Pons (tissue), 1 donor: ENCODE measurements at regions not wholly inside any gene's neighbourhood (a gene's known extent, or its start where the extent isn't known, plus 50 kb on each side); places are given as distances from the start of the nearest gene placed in this dataset.
A peak's percentile ranks its signal among the peaks of the same experiment; 100 is the strongest.

Source experiments
- DNase-seq: peaks from one replicate; pipeline ENCODE4 v3.0.0-alpha.2; 2016; ENCODE audit warnings: low spot score

DNA sequence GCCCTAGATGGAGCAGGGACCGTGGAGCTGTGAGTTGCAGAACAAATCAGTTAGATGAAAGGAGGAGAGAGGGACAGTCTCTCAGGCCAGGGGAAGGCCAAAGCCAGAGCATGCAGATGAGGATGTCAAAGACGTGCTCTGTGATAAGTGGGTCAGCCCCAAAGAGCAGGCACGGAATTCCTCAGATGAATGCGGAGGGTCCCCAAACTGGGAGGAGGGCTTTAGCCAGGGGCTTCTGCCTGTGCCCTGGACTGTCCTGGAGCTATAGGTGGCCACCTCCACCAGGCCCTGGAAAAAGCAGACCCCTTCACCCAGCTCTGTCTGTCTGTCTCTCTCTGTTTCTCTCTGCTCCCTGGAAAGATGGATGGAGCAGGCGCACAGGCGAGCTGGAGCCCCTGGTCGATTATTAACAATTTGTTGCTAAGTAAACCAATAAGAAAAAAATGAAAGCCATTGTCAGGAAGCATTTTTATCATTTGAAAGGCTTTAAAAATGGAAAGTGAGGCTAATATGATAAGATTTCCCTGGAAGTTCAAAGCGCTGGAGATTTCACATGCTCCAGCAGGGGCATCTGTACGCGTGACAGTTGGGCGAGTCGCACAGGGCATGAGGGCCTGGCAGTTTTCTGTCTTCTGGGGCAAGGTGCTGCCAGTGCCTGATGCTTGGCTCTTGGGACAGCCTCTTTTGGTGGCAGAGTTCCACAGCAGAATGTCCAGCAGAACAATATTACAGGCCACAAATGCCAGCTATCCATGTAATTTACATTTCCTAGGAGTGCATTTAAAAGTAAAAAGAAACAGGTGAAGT lies 241.0 kb downstream of the GLI2 start:
- DNase-seq: no peak

DNA sequence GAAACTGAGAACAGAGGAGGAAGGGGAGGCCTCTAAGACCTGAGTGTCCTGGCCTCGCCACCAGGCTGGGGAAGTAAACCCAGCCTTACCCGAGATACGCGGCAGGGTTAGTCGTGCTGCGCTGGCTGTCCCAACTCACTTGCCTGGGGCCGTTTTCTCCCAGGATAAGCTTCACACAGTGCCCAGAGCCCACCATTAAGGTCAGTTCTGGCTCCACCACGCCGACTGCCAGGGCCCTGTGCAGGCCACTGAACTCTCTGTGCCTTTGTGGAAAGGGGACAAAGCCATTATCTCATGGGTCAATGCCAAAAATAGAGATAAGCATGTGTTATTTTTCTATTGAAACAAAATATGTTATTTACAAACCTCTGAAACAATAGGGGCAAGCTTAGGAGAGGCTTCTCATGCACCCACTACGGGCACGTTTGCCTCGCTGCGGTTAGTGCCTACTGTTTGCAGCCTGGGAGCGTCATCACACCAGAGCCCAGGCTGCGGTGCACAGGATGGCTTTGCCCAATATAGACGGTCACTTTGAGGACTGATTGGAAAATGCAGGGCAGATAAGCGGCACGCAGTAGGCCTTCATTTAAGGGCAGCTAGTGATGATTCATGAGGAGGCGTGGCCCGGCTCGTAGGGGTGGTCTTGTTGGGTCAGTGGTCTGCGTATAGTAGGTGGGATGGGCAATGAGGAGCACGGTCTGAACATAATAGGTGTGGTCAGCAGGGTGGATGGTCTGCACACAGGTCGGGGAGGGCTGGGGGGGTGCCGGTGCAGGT lies 242.1 kb downstream of the GLI2 start:
- no peak for DNase-seq

DNA sequence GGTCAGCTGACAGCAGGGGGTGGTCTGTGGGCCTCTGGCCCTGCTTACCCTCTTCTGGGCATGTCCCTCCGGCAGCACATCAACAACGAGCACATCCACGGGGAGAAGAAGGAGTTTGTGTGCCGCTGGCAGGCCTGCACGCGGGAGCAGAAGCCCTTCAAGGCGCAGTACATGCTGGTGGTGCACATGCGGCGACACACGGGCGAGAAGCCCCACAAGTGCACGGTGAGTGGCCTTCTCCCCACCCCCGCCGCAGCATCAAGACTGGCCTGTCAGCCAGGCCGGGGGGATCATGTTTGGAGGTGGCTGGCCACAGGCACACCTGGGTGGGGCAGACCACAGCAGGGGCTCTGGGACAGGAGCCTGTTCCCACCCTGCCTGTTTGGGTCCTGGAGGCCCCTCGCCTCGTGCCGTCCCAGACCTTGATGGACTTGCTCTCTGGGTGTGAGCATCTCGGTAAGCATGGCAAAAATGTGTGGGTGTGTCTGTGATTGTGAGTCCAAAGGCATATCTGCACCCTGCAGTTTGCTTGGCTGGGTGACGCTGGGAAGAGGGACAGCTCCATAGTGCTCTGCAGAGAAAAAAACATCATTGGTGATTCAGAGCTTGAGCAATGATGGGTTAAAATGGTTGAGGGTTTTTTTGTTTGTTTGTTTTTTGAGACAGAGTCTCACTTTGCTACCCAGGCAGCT lies 242.8 kb downstream of the GLI2 start:
- DNase-seq: no peak

DNA sequence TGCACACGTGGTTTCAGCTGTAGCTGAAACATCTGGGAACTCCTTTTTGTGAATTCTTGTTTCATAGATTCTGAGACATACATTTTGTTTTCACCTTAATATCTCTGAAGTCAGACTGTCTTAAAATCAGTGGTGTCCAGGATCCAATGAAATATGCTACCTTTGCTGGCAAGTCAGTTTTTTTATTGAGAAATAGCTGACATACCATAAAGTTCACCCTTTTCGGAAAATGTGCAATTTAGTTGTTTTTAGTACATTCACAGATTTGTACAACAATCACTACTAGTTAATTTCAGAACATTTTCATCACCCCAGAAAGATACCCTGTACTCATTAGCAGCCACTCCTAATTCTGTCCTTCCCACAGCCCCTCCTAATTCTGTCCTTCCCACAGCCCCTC lies 243.7 kb downstream of the GLI2 start:
- DNase-seq: no peak

DNA sequence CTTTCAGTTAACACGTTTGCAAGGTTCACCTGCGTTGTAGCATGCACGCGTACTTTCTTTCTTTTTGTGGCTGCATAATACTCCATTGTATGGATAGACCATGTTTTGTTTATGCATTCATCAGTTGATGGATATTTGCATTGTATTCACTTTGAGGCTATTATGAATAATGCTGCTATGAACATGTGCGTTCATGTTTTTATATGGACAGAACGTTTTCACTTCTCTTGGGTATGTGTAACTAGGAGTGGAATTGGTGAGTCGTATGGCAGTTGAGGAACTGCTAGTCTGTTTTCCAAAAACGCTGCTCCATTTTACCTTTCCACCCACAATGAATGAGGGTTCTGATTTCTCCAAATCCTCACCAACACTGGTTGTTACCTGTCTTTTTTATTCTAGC lies 244.3 kb downstream of the GLI2 start:
- DNase-seq: no peak

DNA sequence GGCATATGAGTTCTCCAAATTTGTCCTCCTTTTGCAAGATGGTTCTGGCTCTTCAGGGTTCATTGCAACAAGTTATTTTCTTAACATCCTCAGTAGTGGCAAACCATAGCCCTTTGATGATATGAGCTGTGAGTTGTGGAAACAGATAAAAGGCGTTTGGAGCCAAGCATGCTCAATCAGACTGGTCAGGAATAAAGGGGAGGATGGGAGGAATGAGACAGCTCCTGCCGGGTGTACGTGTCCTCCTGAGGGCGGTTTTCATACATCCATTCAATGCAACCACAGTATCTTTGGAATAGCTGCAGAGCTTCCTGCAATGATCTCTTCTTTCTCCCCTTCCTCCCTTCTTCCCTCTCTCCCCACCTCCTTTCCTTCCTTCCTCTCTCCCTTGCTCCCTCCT lies 245.8 kb downstream of the GLI2 start:
- no peak for DNase-seq

DNA sequence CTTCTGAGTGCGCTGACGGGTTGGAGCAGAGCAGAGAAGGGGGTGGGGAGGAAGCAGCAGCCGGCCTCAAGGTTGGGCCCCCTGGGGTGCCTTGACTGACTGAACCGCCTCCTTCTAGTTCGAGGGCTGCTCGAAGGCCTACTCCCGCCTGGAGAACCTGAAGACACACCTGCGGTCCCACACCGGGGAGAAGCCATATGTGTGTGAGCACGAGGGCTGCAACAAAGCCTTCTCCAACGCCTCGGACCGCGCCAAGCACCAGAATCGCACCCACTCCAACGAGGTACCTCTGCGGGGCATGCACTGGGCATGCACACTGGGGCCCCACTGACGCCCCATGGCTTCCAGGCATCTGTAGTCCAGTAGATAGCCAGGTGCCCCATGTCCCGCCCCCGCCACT lies 246.9 kb downstream of the GLI2 start:
- DNase-seq: no peak

DNA sequence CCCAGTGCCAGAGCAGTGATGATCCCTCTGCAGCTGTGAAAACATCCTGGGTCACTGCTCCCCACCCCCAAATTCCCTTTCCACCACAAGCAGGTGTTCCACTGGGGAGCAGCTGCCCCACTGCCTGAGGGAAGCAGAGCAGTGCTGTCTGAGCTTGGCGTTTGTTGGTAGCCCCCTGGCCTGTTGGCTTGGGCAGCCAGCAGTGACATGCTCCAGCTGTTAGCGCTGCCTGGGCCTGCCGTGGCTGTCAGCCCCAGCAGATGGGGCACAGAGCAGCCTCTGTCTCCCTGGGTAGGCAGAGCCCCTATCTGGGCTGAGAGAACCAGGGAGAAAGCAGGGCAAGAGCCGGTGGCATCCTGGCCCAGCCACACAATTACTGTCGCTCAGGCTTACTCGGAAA lies 247.7 kb downstream of the GLI2 start:
- DNase-seq: peak; percentile 72

DNA sequence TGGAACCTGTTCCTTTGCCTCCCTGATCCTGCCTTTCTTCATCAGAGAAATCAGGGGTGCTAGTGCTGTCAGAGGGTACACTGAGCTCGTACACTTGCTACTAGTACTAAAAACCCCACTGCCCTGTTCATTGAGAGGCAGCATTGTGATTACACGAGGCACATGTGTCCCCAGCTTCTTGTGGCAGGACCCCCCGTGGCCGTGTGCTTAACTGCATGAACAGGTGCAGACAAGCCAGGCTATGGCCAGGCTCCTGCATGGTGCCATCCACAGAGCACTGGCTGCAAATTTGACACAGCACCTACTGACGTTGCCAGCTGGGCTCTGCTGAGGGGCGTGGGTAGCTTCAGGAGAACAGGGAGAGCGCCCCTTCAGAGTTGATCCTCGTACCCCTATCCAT lies 248.4 kb downstream of the GLI2 start:
- no peak for DNase-seq

DNA sequence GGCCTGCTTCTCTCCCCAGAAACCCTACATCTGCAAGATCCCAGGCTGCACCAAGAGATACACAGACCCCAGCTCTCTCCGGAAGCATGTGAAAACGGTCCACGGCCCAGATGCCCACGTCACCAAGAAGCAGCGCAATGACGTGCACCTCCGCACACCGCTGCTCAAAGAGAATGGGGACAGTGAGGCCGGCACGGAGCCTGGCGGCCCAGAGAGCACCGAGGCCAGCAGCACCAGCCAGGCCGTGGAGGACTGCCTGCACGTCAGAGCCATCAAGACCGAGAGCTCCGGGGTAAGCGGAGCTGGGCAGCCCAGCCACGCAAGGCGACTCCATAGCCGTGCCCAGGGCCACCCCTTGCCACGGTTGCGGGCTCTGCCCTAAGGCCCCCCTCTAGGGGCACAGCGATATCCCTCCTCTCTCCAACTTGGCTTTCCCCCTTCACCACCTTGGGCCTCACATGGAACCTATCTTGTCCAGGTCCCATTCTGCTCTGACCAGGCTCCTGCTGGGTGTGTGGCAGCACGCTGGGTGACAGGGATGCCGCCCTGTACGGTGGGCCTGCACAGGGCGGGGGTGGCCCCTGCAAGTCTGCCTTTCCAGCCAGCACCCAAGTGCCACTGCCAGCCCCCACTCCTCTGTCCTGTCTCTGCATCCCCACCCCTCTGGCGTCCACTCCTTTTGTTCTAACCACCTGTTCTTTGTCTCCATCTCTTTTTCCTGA lies 248.9 kb downstream of the GLI2 start:
- no peak for DNase-seq

DNA sequence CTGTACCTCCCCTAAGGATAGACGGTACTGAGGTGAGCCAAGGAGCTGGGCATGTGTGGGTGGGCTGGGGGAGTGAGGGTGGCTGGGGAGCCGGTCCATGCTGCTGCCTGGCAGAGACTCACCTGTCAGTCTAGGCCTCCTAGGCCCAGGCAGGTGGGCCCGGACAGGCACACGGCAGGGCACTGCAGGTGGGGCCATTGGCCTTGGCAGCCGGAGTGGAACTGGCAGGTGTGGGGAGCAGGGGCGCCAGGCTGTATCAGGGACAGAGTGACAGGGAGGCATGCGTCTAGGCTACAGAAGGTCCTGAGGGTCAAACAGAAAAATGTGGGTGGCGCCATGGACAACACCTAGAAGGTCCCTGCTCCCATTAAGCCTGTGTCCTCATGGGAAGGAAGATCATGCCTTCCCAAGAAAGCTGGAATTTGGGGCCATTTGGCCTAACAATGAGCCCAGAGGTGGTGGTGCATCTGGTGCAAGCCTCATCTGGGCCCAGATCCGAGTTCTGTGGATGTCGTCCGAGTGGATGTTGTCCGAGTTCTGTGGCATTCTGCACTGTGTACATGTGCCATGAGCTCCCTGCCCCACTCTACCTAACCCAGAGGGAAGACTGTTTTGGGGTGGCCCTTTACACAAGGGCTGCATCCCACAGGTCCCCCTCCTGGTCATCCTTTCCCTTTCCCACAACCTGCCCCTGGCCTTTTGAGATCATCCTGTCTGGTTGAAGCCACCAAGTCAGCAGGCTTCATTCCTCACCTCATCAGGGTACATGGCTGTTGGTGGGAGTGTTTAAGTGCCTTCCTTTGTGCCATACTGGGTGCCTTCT lies 249.7 kb downstream of the GLI2 start:
- no peak for DNase-seq

DNA sequence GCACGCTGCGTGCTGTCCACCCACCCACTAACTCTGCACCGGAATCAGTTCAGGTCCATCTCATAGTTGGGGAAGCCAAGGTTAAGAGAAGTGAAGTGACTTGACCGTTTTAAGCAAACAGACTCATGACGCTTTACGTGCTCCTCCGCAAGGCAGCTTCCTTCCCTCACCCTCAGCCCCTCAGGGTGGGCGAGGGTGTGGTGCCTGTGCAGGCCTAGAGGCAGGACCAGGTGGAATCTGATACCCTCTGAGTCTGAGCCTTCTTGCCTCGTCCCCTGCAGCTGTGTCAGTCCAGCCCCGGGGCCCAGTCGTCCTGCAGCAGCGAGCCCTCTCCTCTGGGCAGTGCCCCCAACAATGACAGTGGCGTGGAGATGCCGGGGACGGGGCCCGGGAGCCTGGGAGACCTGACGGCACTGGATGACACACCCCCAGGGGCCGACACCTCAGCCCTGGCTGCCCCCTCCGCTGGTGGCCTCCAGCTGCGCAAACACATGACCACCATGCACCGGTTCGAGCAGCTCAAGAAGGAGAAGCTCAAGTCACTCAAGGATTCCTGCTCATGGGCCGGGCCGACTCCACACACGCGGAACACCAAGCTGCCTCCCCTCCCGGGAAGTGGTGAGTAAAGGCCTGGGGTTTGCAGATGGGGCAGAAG lies 250.5 kb downstream of the GLI2 start:
- DNase-seq: no peak

DNA sequence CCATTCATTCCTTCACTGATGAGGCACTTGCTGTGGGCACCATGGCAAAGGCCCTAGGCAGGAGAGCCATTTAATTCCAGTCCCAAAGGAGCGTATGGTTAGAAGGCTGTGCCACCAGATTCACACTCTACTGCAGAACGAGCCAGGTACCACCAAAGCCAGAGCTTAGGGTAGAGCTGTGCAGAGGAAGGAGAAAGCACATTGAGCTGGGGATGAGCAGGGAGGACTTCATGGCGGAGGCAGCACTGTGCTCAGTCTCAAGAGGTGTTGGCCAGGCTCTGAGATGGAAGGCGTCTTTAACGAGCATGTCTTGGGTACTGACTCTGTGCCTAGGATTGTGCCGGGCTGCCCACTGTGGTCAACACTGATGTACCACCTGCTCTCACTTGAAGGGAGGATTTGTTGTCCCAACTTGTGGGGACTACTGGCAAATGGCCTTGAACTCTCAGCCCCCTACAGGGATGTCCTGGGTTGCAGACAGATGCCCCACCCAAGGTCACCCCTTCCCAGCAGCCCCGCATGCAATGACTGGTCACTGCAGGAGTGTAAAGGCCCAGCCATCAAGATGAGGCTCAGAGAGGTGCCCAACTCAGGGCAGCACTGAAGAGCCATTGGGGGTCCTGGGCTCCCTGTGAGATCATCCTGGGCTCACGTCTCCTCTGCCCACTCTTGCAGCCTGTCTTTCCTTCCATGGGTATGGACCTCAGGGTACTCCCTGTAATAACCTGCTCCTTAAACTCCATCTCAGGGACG lies 251.4 kb downstream of the GLI2 start:
- no peak for DNase-seq

DNA sequence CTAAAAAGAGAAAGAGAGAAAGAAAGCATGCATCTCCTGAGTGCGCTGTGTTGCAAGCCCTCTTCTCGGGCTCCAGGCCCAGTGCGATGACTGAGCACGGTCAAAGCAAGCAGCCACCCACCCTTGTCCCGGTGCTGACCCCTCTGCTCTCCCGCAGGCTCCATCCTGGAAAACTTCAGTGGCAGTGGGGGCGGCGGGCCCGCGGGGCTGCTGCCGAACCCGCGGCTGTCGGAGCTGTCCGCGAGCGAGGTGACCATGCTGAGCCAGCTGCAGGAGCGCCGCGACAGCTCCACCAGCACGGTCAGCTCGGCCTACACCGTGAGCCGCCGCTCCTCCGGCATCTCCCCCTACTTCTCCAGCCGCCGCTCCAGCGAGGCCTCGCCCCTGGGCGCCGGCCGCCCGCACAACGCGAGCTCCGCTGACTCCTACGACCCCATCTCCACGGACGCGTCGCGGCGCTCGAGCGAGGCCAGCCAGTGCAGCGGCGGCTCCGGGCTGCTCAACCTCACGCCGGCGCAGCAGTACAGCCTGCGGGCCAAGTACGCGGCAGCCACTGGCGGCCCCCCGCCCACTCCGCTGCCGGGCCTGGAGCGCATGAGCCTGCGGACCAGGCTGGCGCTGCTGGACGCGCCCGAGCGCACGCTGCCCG lies 252.5 kb downstream of the GLI2 start:
- DNase-seq: no peak

DNA sequence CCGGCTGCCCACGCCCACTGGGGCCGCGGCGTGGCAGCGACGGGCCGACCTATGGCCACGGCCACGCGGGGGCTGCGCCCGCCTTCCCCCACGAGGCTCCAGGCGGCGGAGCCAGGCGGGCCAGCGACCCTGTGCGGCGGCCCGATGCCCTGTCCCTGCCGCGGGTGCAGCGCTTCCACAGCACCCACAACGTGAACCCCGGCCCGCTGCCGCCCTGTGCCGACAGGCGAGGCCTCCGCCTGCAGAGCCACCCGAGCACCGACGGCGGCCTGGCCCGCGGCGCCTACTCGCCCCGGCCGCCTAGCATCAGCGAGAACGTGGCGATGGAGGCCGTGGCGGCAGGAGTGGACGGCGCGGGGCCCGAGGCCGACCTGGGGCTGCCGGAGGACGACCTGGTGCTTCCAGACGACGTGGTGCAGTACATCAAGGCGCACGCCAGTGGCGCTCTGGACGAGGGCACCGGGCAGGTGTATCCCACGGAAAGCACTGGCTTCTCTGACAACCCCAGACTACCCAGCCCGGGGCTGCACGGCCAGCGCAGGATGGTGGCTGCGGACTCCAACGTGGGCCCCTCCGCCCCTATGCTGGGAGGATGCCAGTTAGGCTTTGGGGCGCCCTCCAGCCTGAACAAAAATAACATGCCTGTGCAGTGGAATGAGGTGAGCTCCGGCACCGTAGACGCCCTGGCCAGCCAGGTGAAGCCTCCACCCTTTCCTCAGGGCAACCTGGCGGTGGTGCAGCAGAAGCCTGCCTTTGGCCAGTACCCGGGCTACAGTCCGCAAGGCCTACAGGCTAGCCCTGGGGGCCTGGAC lies 253.2 kb downstream of the GLI2 start:
- no peak for DNase-seq

DNA sequence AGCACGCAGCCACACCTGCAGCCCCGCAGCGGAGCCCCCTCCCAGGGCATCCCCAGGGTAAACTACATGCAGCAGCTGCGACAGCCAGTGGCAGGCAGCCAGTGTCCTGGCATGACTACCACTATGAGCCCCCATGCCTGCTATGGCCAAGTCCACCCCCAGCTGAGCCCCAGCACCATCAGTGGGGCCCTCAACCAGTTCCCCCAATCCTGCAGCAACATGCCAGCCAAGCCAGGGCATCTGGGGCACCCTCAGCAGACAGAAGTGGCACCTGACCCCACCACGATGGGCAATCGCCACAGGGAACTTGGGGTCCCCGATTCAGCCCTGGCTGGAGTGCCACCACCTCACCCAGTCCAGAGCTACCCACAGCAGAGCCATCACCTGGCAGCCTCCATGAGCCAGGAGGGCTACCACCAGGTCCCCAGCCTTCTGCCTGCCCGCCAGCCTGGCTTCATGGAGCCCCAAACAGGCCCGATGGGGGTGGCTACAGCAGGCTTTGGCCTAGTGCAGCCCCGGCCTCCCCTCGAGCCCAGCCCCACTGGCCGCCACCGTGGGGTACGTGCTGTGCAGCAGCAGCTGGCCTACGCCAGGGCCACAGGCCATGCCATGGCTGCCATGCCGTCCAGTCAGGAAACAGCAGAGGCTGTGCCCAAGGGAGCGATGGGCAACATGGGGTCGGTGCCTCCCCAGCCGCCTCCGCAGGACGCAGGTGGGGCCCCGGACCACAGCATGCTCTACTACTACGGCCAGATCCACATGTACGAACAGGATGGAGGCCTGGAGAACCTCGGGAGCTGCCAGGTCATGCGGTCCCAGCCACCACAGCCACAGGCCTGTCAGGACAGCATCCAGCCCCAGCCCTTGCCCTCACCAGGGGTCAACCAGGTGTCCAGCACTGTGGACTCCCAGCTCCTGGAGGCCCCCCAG lies 254.1 kb downstream of the GLI2 start:
- DNase-seq: no peak

DNA sequence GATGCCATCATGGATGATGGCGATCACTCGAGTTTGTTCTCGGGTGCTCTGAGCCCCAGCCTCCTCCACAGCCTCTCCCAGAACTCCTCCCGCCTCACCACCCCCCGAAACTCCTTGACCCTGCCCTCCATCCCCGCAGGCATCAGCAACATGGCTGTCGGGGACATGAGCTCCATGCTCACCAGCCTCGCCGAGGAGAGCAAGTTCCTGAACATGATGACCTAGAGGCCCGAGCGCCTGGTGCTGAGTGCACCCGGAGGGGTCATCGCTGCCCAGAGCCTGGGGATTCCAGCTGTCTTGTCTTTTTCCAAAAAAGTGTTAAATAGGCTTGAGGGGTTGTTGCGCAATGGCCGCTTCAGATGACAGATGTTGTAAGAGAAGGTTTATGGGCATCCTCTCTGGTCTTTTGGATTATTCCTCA lies 254.8 kb downstream of the GLI2 start:
- DNase-seq: no peak

DNA sequence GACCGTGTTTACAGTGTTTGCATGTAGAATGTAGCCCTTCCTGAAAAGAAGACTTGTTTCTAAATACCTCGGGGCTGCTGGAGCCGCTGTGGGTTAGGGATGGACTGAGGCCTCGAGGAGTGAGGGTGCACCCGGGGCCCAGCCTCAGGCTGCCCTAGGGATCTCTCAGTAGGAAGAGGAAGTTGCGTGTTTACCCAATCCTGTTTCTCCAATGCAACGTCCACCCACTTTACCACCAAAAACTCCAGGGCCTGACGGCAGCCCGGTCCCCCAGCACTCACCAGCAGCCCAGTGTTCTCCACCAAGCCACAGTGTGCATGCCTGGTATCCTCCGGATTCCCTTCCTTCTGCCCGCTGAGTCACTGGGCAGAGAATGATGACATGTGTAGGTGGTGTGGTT lies 255.8 kb downstream of the GLI2 start:
- no peak for DNase-seq
